ENCODE measurements at regions not wholly inside any gene's neighbourhood (a gene's known extent, or its start where the extent isn't known, plus 50 kb on each side); places are given as distances from the start of the nearest gene placed in this dataset.

- Mint-ChIP-seq H3K27me3 (ENCODE audit: unreplicated experiment) (no peaks in the 10 kb centered on the region), H3K4me1 (ENCODE audit: unreplicated experiment) (peaks cover 19% of the 10 kb centered on the region), H3K9me3 (ENCODE audit: unreplicated experiment) (no peaks in the 10 kb centered on the region), H3K4me3 (ENCODE audit: unreplicated experiment) (no peak overlapping the region), H3K36me3 (ENCODE audit: low read depth, unreplicated experiment) (no peaks in the 10 kb centered on the region), H3K27ac (ENCODE audit: unreplicated experiment) (no peak overlapping the region)
- TF ChIP-seq, protein P1, sequence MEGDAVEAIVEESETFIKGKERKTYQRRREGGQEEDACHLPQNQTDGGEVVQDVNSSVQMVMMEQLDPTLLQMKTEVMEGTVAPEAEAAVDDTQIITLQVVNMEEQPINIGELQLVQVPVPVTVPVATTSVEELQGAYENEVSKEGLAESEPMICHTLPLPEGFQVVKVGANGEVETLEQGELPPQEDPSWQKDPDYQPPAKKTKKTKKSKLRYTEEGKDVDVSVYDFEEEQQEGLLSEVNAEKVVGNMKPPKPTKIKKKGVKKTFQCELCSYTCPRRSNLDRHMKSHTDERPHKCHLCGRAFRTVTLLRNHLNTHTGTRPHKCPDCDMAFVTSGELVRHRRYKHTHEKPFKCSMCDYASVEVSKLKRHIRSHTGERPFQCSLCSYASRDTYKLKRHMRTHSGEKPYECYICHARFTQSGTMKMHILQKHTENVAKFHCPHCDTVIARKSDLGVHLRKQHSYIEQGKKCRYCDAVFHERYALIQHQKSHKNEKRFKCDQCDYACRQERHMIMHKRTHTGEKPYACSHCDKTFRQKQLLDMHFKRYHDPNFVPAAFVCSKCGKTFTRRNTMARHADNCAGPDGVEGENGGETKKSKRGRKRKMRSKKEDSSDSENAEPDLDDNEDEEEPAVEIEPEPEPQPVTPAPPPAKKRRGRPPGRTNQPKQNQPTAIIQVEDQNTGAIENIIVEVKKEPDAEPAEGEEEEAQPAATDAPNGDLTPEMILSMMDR (IDR thresholded peaks at IDR 0.05; ENCODE audit: unreplicated experiment), result no peak
- DNase-seq (ENCODE audit: low spot score), result no peak
Observed at GRCh38 chr6:22473991-22474682, 95.2 kb upstream of the HDGFL1 start.

DNA sequence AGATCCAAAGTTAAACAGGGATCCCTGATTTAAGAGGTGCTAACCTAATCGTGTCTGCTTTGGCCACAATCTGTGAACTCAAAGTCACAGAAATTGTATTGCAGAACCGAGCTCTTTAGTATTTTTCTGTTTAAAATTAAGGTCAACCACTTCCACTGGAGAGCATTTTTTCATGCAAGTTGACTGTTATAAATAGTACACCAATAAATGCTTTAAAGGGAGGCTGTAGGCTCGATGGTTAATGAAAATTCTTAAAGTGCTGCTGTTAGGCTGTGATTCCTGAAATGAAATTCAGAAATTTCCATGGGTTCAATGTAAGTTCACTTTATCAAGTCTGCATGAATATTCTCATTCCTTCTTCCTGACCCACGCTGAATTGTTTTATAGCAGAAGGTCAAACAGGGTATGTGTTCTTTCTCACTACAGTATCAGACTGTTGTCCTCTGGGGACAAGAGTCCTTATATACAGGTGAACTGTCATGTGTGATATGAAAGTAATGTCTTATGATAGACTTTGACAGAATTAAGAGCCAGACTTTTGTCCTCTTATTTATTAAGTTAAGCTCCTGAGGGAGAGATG is 92.5 kb upstream of the HDGFL1 start:
- Mint-ChIP-seq H3K27me3 (ENCODE audit: unreplicated experiment) (no peaks in the 10 kb centered on the region), H3K27ac (ENCODE audit: unreplicated experiment) (no peak overlapping the region), H3K4me1 (ENCODE audit: unreplicated experiment) (peaks cover 6% of the 10 kb centered on the region), H3K36me3 (ENCODE audit: low read depth, unreplicated experiment) (no peaks in the 10 kb centered on the region), H3K9me3 (ENCODE audit: unreplicated experiment) (no peaks in the 10 kb centered on the region), H3K4me3 (ENCODE audit: unreplicated experiment) (no peak overlapping the region)
- TF ChIP-seq, protein P1 (IDR thresholded peaks at IDR 0.05; ENCODE audit: unreplicated experiment), result no peak
- no peak for DNase-seq (ENCODE audit: low spot score)

GRCh38 chr6:22497276-22497675 is 72.1 kb upstream of the HDGFL1 start:
- TF ChIP-seq, protein P1 (IDR thresholded peaks at IDR 0.05; ENCODE audit: unreplicated experiment), result no peak
- H3K36me3 Mint-ChIP-seq (ENCODE audit: low read depth, unreplicated experiment), result no peaks in the 10 kb centered on the region
- no peak overlapping the region for H3K4me3 Mint-ChIP-seq (ENCODE audit: unreplicated experiment)
- H3K4me1 Mint-ChIP-seq (ENCODE audit: unreplicated experiment), result no peaks in the 10 kb centered on the region
- no peaks in the 10 kb centered on the region for H3K27me3 Mint-ChIP-seq (ENCODE audit: unreplicated experiment)
- DNase-seq (ENCODE audit: low spot score), result no peak
- no peaks in the 10 kb centered on the region for H3K9me3 Mint-ChIP-seq (ENCODE audit: unreplicated experiment)
- no peak overlapping the region for H3K27ac Mint-ChIP-seq (ENCODE audit: unreplicated experiment)

GRCh38 chr6:22499815-22500214 is 69.6 kb upstream of the HDGFL1 start:
- no peak for DNase-seq (ENCODE audit: low spot score)
- Mint-ChIP-seq H3K27me3 (ENCODE audit: unreplicated experiment) (no peaks in the 10 kb centered on the region), H3K4me3 (ENCODE audit: unreplicated experiment) (no peak overlapping the region), H3K4me1 (ENCODE audit: unreplicated experiment) (no peaks in the 10 kb centered on the region), H3K36me3 (ENCODE audit: low read depth, unreplicated experiment) (no peaks in the 10 kb centered on the region), H3K27ac (ENCODE audit: unreplicated experiment) (no peak overlapping the region), H3K9me3 (ENCODE audit: unreplicated experiment) (no peaks in the 10 kb centered on the region)
- TF ChIP-seq, protein P1 (IDR thresholded peaks at IDR 0.05; ENCODE audit: unreplicated experiment), result no peak

DNA sequence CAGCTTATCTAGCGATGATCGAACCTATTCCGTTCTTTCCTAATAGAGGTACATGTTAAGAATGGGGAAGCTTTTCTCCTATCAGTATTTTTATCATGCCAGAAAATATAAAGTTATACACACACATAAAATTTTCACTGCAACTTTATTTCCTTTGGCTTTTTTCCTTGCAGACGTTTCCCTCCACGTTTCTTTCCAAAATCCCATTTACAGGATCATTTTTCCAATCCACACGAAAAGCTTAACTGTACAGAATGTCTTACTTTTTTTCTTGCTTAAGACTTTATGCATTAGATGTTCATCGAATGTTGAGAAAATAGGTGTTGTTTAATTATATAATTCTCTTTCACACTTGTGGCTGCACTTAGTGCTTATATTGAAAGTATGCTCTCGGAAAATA is 62.9 kb upstream of the HDGFL1 start:
- no peak for DNase-seq (ENCODE audit: low spot score)
- Mint-ChIP-seq H3K9me3 (ENCODE audit: unreplicated experiment) (no peaks in the 10 kb centered on the region), H3K4me3 (ENCODE audit: unreplicated experiment) (no peak overlapping the region), H3K36me3 (ENCODE audit: low read depth, unreplicated experiment) (no peaks in the 10 kb centered on the region), H3K4me1 (ENCODE audit: unreplicated experiment) (peaks cover 4% of the 10 kb centered on the region), H3K27me3 (ENCODE audit: unreplicated experiment) (no peaks in the 10 kb centered on the region), H3K27ac (ENCODE audit: unreplicated experiment) (no peak overlapping the region)
- TF ChIP-seq, protein P1 (IDR thresholded peaks at IDR 0.05; ENCODE audit: unreplicated experiment), result no peak

Data from endothelial cell (in vitro differentiated cells).